Amniotic epithelial cell (primary cell): ENCODE measurements at regions not wholly inside any gene's neighbourhood (a gene's known extent, or its start where the extent isn't known, plus 50 kb on each side); places are given as distances from the start of the nearest gene placed in this dataset.
A peak's percentile ranks its signal among the peaks of the same experiment; 100 is the strongest.
"Not testable (repeated sequence)": the region's sequence is repeated elsewhere in the genome, so short reads cannot be mapped to it uniquely, and the experiment has no call there.

Experiments used
- DNase-seq: peaks from one replicate; pipeline ENCODE4 v3.0.0-alpha.2; 2010; ENCODE audit warnings: low read depth

DNA sequence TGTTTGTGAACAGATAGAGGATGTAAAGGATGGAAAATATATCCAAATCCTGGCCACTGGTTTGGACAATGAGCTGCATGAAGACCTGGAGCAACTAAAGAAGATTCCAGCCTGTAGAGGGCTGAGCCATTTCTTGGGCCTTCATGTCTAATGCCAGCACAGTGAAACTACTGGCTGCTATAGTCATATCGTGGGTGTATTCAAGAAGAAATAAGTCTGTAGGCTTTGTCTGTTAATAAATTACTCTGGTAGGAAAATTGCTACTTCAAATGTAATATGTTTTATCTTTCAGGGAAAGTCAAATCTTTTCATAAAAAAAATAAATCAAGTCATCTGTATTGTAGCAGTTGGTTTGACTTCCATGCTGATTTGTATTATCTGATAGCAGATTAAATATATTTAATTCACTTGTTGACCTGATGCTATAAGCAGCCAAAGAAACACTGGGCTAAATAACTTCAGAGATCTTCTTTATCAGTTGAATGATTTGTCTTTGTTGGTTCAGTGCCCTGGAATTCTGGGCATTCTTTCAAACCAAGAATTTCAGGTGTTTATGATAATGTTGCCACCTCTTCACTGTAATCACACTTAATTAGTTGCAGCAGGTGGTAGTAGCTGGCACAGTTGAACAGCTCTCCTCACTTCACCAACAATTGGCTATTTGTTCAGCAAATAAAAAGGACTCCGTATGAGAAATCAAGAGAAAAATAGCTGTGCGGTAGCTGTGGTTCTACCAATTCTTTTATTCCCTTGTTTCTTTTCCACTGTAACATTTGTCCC, 1109.5 kb downstream of the NSUN3 start:
- DNase-seq, result no peak

GRCh38 chr3:95177096-95177495, 1114.2 kb downstream of the NSUN3 start:
- no peak for DNase-seq

DNA sequence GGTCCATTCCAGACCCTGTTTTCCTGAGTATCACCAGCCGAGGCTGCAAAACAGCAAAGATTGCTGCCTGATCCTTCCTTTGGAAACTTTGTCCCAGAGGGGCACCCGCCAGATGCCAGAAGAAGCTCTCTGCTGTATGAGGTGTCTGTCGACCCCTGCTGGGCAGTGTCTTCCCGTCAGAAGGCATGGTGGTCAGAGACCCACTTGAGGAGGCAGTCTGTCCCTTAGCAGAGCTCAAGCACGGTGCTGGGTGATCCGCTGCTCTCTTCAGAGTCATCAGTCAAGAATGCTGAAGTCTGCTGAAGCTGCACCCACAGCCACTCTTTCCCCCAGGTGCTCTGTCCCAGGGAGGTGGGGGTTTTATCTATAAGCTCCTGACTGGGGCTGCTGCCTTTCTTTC, 1121.2 kb downstream of the NSUN3 start:
- no peak for DNase-seq

DNA sequence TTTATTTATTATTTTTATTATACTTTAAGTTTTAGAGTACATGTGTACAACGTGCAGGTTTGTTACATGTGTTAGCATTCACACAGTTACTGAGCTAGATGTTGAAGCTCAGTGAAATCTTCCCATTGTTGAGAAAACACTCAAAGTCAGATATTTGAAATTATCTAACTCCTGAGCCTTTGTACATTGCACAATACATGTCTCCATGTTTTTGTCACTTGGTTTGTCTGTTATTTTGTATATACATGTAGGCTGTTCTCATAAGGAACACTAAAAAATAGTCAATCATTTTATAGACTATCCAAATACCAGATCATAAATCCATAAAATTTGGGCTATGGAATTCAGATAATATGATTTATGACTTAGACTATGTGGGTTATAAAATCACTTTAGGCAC, 1126.5 kb downstream of the NSUN3 start:
- DNase-seq, result no peak

DNA sequence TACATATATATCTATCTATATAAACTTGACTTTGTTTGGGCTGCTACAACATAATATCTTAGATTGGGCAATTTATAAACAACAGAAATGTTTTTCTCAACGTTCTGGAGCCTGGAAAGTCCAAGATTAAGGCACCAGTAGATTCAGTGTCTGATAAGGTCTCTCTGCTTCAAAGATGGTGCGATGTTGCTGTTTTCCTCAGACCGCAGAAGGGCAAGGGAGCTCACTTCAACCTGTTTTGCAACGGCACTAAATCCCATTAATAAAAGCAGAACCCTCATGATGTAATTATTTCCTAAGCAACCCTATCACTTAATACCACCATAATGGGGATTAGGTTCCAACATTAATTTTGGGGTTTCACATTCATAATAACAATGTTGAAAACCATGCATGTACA, 1134.8 kb downstream of the NSUN3 start:
- peak; percentile 90 for DNase-seq

DNA sequence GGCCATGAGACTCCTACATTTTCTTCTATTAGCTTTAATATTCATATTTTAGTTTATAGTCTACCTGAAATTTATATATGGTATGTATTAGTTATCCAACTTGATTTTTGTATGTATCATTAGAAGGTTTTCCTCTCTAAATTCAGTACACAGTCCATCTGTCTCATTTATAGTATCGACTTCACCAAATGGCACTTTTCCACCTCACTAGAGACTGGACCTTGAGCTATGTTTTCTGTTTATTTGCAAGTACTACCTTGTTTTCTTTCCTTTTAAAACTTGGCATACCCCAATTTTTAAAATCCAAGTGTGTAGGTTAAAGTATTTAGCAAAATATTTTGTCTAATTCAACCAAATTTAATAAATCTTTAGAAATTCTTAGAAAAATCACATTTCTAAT, 1137.5 kb downstream of the NSUN3 start:
- DNase-seq, result no peak

GRCh38 chr3:95210878-95211277, 1148.0 kb downstream of the NSUN3 start:
- DNase-seq, result no peak

DNA sequence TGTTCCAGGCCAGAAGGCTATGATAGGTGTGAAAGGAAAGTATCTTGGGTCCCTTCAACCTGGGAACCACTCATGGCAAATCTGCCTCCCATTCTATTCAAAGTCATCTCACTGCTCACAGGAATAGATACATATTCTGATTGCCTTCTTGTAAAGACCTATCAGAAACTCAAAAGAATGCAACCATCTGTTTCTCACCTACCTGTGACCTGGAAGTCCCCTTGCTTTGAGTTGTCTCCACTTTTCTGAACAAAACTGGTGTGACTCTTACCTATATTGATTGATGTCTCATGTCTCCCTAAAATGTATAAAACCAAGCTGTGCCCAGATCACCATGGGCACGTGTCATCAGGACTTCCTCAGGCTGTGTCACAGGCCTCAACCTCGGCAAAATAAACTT, 1149.3 kb downstream of the NSUN3 start:
- no peak for DNase-seq

DNA sequence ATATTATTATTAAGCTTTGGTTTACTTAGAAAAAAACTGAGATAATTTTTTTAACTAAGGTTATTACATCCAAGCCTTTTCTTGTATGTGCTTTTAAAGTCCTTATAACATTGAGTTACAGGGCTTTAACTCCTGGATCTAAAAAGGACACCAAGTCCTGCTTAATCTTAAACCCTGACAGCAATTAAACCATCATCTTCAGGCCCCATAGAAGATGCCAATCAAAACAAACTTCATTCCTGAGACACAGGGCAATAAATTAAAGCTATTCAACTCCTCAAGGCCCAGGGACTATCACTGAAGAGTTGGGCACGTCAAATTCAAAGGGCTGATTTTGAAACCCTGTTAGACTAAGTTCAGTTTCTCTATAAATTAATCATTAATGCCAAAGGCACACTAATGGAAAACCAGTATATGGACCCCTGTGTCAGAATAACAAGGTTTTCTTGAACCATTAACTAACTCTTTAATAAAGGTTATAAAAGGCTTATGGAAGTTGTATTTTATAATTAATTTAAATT, 1152.6 kb downstream of the NSUN3 start:
- no peak for DNase-seq

GRCh38 chr3:95217661-95218060, 1154.8 kb downstream of the NSUN3 start:
- DNase-seq, result no peak

DNA sequence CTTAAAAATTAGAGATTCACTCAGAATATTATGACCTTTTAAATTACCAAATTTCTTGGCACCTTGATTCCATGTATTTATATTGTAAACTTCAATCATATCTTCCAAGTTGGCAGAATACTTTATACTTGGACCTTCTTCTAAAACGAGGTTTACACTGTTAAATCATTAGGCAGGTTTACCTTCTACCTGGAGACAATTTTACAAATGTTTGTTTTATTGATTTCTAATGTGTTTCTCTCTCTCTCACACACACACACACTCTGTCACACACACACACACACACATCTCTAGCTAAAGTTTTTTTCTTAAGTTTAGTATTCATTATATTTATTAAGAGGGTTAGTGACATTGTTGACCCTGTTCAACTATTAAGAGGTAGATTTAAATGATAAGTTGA, 1155.6 kb downstream of the NSUN3 start:
- no peak for DNase-seq

GRCh38 chr3:95226437-95226836, 1163.6 kb downstream of the NSUN3 start:
- DNase-seq, result no peak

GRCh38 chr3:95227092-95227491, 1164.2 kb downstream of the NSUN3 start:
- DNase-seq, result no peak

DNA sequence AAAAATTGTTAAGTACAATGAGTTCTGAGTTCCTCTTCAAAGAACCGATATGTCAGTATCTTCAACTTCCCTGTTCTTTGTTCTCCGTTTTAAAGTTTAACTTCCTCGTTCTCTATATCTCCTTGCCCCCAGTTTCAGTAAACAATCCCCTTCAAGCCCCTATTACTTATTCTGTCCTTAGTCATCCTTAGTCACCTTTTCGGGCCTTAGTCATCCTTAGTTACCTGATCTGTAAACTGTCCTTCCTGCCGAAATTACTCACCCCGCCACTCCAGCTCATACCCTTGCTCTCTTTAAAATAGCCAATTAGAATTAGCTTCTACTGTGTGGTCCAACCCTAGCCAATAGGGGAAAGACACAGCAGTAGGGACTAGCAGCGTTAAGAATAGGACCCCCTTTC, 1165.6 kb downstream of the NSUN3 start:
- no peak for DNase-seq

DNA sequence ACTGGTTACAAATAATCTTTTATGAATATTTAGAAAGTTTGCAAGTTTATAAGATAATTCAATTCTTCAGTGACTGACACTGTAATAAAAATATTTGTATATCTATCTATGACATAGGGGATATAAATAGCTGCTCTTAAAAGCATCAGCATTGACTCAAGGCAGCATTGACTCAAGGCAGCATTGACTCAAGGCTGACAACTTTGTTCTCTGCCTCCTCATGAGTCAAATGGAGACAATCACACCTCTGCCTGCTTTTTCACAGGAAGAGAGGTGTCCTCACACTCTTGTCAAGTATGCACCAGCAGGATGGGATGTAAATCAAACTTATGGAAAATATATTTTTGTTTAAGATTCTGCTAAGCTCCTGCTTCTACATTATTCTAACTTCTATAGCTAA, 1173.1 kb downstream of the NSUN3 start:
- peak; percentile 7 for DNase-seq

GRCh38 chr3:95237783-95238182, 1174.9 kb downstream of the NSUN3 start:
- no peak for DNase-seq

- no peak for DNase-seq
These were observed 1177.5 kb downstream of the NSUN3 start for GRCh38 chr3:95240395-95240794.

DNA sequence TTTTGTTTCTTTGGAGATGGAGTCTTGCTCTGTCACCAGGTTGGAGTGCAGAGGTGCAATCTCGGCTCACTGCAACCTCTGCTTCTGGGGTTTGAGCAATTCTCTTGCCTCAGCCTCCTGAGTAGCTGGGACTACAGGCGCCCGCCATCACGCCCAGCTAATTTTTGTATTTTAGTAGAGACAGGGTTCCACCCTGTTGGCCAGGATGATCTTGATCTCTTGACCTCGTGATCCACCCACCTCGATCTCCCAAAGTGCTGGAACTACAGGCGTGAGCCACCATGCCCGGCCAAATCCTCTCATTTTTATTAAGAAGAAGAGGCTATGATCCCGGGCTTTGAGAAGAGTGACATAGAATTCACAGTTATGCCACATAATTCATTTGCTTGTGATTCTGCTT, 1178.4 kb downstream of the NSUN3 start:
- not testable (repeated sequence) for DNase-seq

DNA sequence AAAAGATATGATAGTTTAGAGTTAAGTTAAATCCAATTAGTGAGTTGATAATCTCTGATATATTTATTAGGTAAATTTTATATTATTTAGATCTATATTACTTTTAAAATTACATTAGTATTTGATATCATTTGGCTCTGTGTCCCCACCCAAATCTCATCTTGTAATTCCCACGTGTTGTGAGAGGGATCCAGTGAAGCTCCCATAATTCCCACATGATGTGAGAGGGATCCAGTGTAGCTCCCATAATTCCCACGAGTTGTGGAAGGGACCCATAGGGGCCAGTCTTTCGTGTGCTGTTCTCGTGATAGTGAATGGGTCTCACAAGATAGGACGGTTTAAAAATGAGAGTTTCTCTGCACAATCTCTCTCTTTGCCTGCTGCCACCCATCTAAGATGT, 1183.6 kb downstream of the NSUN3 start:
- no peak for DNase-seq

- DNase-seq, result no peak
These were observed 1191.2 kb downstream of the NSUN3 start for GRCh38 chr3:95254061-95254460.

GRCh38 chr3:95254758-95255157, 1191.9 kb downstream of the NSUN3 start:
- no peak for DNase-seq

DNA sequence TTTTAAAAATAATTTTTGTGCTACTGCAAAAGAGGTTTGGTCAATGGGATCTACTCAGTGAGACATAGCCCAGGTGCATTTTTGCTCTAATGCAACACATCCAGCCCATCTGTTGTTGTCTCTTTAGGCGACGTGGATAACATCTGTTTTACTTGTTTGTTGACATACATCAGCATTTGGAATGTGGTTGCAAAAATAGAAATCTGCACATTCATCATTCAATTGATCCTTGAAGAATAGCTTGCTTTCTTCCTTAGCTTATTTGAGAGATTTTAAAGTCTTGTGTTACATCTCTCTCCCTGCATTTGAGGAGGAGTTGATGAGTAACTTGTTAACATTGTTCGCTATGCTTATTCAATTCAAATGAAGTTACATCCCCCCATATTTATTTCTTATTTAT, 1202.3 kb downstream of the NSUN3 start:
- DNase-seq, result no peak

DNA sequence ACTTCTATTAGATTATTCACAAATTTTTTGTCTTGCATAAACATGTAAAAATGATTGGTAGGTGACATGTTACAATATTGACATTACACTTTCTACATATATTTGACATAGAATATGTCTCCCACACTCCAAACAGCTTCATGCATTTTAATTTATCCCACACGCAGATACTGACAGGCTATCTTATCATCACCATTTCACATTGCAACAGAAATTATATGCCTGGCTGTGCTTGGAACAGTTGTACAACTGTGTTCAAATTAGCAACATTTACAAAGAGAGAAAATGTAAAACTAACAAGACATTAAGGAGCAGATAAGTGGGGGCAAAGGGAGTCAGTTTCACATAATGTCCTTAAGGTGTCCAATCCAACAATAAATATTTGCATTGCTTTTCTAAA, 1208.5 kb downstream of the NSUN3 start:
- DNase-seq, result no peak

DNA sequence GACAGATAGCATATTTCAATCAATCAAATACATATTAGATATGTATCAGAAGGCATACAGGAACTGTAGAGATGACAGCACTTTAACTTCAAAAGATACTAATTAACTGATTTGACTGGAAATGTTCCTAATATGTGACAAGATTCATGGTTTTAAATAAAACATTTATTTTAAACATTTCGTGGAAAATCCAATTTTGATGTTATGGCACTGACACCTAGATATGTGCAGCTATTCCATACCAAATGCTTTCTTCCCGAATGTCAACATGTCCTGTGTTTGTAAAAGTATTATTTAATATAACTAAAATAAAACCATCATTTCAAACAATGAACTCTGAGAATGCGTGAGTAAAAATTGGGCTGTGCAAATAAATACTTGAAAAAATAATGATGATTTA, 1209.3 kb downstream of the NSUN3 start:
- DNase-seq, result no peak
